NCI-H2227 (cell line): ENCODE measurements at regions not wholly inside any gene's neighbourhood (a gene's known extent, or its start where the extent isn't known, plus 50 kb on each side); places are given as distances from the start of the nearest gene placed in this dataset.

Source experiments
- DNase-seq: peaks from one replicate; lab custom pipeline; 2025; ENCODE audit not compliant: unreplicated experiment; lab: John Stamatoyannopoulos, UW

- DNase-seq: peak; percentile 49
These were observed 357.2 kb upstream of the GATB start for GRCh38 chr4:152117933-152118507.

DNA sequence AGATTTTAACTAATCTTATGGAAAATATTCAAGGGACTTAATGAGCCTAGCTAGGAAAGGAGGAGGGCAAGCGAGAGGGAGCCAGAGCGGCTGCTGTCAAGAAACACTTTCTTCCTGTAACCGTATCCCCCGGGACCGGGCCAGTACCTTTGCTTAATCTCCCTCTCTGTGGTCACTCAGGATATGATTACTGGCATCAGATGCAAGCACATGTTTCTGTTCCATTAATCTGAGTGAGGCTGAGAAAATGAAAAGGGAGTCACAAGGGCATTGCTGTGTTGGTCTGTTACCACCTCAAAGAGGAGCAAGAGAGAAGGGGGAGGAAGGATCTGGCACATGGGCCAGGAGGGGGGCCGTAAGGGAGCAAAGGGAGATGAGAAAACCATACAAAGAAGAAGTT lies 356.7 kb upstream of the GATB start:
- DNase-seq: no peak

- no peak for DNase-seq
These were observed 356.2 kb upstream of the GATB start for GRCh38 chr4:152117054-152117453.

DNA sequence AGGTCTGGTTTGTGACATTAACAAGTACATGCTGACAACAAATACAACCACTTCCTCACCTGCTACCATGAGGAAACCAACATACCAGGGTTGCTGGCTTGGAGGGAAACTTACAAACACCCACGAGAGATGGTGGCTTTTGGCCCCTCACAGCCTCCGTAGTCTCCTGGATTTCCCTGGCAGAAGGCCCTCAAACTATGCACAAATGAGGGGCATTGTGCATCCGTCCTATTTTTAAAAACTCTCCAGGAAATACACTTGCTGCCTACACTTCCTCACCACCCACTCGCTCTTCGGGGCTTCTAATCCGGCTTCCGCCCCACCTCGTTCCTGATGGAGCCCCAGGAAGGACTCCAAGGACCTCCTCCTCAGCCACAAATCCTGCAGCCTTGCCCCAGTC lies 355.0 kb upstream of the GATB start:
- DNase-seq: no peak

DNA sequence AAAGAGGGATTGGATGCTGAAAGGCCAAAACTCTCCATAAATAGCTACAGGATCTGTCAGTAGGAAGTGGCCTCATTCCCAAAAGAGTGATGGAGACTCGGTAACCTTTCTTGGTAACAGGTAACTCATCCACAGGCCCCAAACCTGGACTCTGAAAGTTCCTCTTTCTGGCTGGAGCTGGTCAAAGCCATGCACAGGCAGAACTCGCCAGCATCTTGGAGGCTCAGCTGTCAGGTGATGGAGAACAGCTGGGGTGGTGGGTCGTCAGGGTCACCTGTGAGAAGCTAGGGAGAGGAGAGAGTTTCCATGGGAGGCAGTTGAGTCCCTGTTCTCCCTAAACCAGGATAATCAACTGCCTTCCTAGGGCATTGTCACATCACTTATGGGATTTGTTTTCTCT lies 354.3 kb upstream of the GATB start:
- peak; percentile 1 for DNase-seq

DNA sequence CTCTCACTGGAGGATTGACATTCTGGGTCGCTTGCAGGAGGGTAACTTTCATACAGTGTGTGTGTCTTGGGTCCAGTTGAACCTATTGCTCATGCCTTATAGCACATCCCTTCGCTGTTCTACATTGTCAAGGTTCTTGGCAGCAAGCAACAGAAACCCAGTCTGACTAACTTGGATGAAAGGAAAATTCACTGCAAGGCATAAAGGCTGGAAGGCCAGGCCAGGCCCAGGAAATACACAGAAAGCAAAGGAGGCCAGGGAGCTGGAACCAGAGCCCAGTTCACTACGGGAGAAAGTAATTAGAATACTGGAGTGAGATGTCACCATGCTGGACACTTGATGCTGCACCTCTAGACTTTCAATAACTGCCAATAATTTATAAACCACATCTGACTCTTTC lies 353.8 kb upstream of the GATB start:
- DNase-seq: no peak

GRCh38 chr4:152112887-152113286 lies 352.1 kb upstream of the GATB start:
- DNase-seq: no peak

GRCh38 chr4:152112190-152112589 lies 351.4 kb upstream of the GATB start:
- no peak for DNase-seq

DNA sequence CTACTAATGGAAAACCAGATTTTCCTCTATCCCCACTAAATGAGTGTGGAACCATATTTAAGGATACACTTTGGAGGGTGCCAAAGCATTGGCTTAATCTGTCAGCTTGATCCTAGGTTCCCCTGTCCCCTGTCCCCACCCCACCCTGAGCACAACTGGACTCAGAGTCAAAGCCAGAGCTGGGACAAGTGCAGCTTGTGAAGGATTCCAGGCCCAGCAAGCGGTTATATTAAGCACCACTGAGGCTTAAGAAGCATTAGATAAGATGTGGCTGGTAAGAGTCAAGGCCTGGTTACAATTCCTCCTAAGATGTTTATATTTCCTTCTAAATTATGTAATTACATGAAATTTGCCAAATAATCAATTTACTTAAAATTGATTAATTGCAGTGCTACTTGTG lies 350.0 kb upstream of the GATB start:
- DNase-seq: no peak

DNA sequence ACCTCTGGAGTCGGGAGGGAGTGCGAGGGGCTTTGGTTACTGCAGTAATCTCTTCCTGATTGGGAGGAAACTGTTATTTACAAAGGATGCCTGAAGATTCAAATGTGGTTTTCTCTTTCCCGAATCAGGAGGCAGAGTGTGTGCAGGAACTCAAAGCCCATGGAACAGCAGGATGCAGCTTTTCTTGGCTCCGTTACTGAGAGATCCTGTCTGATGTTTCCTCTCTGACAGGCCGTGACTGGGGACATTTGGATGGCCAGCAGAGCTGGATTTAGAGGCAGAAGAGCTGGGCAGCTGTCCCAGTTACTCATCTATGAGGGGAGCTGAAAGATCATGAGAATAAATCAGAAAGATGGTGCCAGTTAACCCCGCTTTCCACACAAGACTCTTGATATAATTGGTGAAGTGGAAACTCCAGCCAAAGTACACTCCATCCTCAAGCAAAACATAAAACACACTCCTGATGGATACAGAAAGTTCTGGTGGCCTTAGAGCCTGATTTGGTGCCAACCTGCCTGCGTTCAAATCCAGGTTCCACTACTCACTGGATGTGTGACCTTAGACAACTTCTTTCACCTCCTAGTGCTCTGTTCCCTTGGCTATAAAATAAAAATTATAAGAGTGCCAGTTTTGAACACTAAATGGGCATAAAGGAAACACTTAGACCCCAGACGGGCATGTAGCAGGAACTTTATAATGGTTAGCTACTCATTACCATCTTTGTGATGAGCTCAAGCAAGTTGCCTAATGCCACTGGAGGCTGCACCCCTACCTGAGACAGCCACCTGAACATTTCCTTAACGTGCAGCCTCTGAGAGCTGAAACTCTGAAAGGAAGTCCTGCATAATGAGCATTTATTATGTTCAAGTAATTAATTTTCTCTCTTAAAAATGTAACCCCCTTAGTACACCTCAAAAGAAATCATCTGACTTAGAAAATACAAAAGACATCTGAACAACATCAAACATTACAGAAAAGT lies 349.0 kb upstream of the GATB start:
- no peak for DNase-seq

- DNase-seq: no peak
These were observed 347.1 kb upstream of the GATB start for GRCh38 chr4:152107736-152108500.

- no peak for DNase-seq
These were observed 346.0 kb upstream of the GATB start for GRCh38 chr4:152106781-152107321.

GRCh38 chr4:152106113-152106763 lies 345.4 kb upstream of the GATB start:
- DNase-seq: no peak

DNA sequence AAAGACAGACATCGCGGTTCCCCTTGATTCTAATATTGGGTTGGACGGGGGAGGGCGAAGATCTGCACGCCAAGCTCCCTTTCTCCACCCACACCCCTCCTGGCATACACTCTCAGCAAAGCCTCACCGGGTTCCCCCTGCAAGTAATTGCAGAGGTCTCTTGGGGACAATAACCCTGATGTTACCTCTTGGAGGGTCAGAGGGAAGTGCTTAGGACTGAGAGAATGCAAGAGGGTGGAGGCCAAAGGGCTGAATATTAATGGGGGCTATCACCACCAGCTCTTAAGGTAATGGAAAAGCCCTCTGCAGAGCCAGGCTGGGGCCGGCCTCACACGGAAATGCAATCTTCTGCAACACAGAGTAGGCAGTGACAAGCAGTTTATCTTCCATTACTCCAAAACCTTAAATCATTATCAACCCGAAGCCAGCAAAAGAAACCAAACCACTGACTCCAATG lies 344.1 kb upstream of the GATB start:
- DNase-seq: peak; percentile 42

DNA sequence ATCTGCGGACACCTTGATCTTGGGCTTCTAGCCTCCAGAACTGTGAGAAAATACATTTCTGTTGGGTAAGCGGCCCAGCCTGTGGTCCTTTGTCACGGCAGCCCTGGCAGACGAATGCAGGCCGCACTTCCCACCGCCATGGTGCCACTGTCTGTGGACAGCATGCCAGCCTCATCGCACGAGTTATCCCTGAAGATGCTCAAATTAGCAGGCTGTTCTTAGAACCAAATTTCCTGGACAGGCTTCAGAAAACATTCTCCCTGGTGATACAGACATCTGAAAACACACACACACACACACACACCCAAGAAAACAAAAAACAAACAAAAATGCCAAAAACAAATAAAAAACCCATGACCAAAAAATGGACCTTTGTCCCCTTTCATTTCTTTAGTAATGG lies 343.5 kb upstream of the GATB start:
- no peak for DNase-seq

DNA sequence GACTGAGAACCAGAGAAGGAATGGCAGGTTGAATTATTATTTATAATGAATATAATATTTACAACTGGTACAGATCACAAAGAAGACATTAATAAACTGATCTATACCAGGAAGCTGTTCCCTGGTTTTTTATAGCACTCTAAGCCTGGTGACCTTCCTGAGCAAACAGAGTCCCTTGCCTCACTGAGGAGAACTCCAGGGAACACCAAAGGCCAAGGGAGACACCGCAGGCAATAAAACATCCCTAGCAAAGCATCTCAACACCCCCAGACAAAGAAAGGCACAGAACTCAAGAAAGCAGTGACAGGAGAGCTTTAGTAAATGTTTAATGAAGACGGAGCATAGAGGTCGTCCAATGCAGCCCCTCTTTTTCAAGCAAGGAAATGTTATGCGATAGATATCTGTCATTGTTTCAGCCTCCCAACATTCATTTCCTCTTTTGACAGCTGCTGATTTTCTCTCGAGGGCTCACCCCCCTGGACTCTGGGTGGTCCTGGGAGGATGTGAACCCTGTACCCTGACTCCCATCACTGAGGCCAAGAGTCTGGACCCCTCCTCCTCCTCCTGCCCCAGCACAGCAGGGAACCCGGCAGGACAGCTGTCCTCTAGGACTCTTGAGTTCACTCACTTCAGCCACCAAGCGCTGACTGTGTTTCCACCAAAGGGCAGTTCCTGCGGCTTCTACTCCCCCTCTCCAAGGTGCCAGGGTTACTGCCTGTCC lies 342.5 kb upstream of the GATB start:
- no peak for DNase-seq

DNA sequence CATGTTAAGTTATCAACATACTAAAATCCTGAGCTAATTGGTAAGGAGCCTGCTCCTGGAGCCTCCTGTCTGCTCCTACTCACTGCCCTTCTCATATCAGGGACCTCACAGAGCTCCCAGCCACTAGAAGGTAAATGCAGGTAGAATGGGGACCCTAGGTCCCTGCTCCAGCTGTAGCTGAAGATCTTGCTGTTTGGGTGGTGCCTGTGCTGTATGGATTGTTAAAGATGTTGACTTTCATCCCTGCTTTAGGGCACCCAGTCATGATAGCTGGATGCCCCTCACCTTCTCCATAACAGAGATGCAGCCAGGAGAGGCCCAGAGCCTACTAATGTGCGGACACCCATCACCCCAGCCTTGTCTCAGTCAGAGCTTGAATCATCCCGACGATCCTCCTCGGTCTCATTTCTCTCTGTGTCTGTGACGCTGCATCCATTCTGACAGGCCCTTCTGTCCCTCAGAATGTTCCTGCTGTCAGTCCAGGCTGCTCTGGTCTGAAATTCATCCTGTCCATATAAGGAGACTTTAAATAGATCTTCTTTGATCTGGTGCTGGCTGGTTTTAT lies 341.7 kb upstream of the GATB start:
- DNase-seq: no peak

GRCh38 chr4:152101556-152102435 lies 341.0 kb upstream of the GATB start:
- no peak for DNase-seq
